Body of pancreas (tissue), 4 donors: ENCODE measurements at regions not wholly inside any gene's neighbourhood (a gene's known extent, or its start where the extent isn't known, plus 50 kb on each side); places are given as distances from the start of the nearest gene placed in this dataset.

ENCODE experiments used
- POLR2A ChIP-seq, 3 donors: fragments of 450-650 bp; IDR thresholded peaks; one replicate each; pipeline ENCODE4 v1.6.1; 2016; ENCODE audit warnings: antibody characterized with exemption in 3 of 3, mild to moderate bottlenecking in 2 of 3
- TF ChIP-seq, protein P1 (sequence below), 7 experiments: fragments of 450-650 bp in 4 of 7; fragments of 200-600 bp in 3 of 7; sonication (generic) in 3 of 7; IDR thresholded peaks; one replicate each; pipeline ENCODE4 v1.5.1; 2016 to 2019; ENCODE audit warnings: antibody characterized with exemption in 7 of 7

DNA sequence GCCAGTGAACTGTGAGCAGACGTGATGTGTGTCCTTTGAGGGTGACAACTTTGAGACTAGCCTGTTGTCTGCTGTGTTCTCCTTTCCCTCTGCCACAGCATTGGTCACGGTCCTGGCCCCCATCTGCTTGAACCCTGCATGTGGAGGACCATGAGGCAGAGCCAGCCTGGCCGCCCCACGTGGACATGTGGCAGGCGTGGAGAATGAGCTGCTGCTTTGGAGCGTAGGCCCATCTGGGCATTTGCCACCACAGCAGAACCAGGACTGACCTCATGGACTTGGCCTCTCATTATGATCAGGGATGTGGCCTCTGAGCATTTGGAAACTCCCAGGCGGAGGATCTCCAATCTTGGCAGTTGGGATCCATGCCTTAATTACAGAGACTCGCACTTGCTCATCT lies 448.5 kb downstream of the TCERG1L start:
- TF ChIP-seq, protein P1, sequence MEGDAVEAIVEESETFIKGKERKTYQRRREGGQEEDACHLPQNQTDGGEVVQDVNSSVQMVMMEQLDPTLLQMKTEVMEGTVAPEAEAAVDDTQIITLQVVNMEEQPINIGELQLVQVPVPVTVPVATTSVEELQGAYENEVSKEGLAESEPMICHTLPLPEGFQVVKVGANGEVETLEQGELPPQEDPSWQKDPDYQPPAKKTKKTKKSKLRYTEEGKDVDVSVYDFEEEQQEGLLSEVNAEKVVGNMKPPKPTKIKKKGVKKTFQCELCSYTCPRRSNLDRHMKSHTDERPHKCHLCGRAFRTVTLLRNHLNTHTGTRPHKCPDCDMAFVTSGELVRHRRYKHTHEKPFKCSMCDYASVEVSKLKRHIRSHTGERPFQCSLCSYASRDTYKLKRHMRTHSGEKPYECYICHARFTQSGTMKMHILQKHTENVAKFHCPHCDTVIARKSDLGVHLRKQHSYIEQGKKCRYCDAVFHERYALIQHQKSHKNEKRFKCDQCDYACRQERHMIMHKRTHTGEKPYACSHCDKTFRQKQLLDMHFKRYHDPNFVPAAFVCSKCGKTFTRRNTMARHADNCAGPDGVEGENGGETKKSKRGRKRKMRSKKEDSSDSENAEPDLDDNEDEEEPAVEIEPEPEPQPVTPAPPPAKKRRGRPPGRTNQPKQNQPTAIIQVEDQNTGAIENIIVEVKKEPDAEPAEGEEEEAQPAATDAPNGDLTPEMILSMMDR (IDR thresholded peaks at IDR 0.05): no peak
- no peak for TF ChIP-seq POLR2A (IDR thresholded peaks at IDR 0.05)
